IMR-90 (cell line): ENCODE measurements at regions not wholly inside any gene's neighbourhood (a gene's known extent, or its start where the extent isn't known, plus 50 kb on each side); places are given as distances from the start of the nearest gene placed in this dataset.

Experiments used
- ATAC-seq: fragments of 200-7000 bp; cut with Tn5 transposase; 2 replicates; pipeline ENCODE4 v1.9.1; 2020; ENCODE audit warnings: low read depth, mild to moderate bottlenecking, moderate library complexity
- BruUV-seq: library from RNA; stranded (reverse); fragments of 400-500 nt; replicated peaks from 2 replicates; lab custom pipeline; 2021; lab: Mats Ljungman, UMichigan
- CTCF ChIA-PET: fragments of 300-600 bp; formaldehyde crosslinking; extraction: SDS; loops from one replicate; lab custom pipeline; 2021; ENCODE audit warnings: antibody characterized with exemption; lab: Yijun Ruan, JAX
- POLR2A ChIA-PET: fragments of 300-600 bp; sonication (Branson Sonifier 250); formaldehyde crosslinking; loops from one replicate; lab custom pipeline; 2022; ENCODE audit warnings: antibody characterized with exemption; ENCODE audit not compliant: unreplicated experiment; lab: Charles Lee
- DNase-seq: peaks from one replicate; pipeline ENCODE4 v3.0.0; 2013
- H2AFZ ChIP-seq: replicated peaks from 2 replicates; pipeline ENCODE3; 2013; ENCODE audit warnings: low read length, mild to moderate bottlenecking; ENCODE audit not compliant: poor library complexity
- H2AK5ac ChIP-seq: 2 replicates; pipeline ENCODE4 v1.6.1; 2013; ENCODE audit warnings: low read depth, low read length, inconsistent platforms
- H2AK9ac ChIP-seq: replicated peaks from 2 replicates; pipeline ENCODE3; 2013; ENCODE audit warnings: mild to moderate bottlenecking, low read depth, low read length, moderate library complexity; ENCODE audit not compliant: poor library complexity
- H2BK120ac ChIP-seq: 2 replicates; pipeline ENCODE4 v1.6.1; 2013; ENCODE audit warnings: low read depth, low read length, inconsistent platforms
- H2BK15ac ChIP-seq: 3 replicates; pipeline ENCODE4 v1.6.1; 2013; ENCODE audit warnings: low read depth, low read length, inconsistent platforms
- H2BK20ac ChIP-seq: 2 replicates; pipeline ENCODE4 v1.6.1; 2013; ENCODE audit warnings: low read depth, mild to moderate bottlenecking, inconsistent platforms, low read length, moderate library complexity
- H2BK5ac ChIP-seq: 2 replicates; pipeline ENCODE4 v1.6.1; 2013; ENCODE audit warnings: mild to moderate bottlenecking, low read depth, low read length, inconsistent platforms; ENCODE audit not compliant: poor library complexity, severe bottlenecking
- H3K14ac ChIP-seq: replicated peaks from 2 replicates; pipeline ENCODE4 v1.6.1; 2013; ENCODE audit warnings: low read depth, low read length, inconsistent platforms
- H3K18ac ChIP-seq: 2 replicates; pipeline ENCODE4 v1.6.1; 2013; ENCODE audit warnings: low read depth, low read length, control low read depth
- H3K23ac ChIP-seq: 2 replicates; pipeline ENCODE4 v1.6.1; 2013; ENCODE audit warnings: low read depth, low read length, inconsistent platforms
- H3K27ac ChIP-seq: 2 replicates; pipeline ENCODE4 v1.5.1; 2013; ENCODE audit warnings: mild to moderate bottlenecking, control low read depth, low read length; ENCODE audit not compliant: insufficient read depth
- H3K27me3 ChIP-seq: 2 replicates; pipeline ENCODE4 v1.6.1; 2013; ENCODE audit warnings: low read length; ENCODE audit not compliant: control insufficient read depth, insufficient read depth
- H3K36me3 ChIP-seq: 2 replicates; pipeline ENCODE4 v1.6.1; 2013; ENCODE audit warnings: low read length, mixed read lengths; ENCODE audit not compliant: control insufficient read depth, insufficient read depth
- H3K4ac ChIP-seq: 2 replicates; pipeline ENCODE4 v1.6.1; 2013; ENCODE audit warnings: low read depth, low read length, inconsistent platforms
- H3K4me1 ChIP-seq: 2 replicates; pipeline ENCODE4 v1.6.1; 2013; ENCODE audit warnings: low read length, mixed read lengths; ENCODE audit not compliant: control insufficient read depth, insufficient read depth
- H3K4me2 ChIP-seq: 2 replicates; pipeline ENCODE4 v1.6.1; 2013; ENCODE audit warnings: low read depth, mild to moderate bottlenecking, control low read depth, low read length, moderate library complexity
- H3K4me3 ChIP-seq: 2 replicates; pipeline ENCODE4 v1.5.1; 2013; ENCODE audit warnings: low read depth, mild to moderate bottlenecking, control low read depth, low read length, moderate library complexity; ENCODE audit not compliant: insufficient read depth
- H3K56ac ChIP-seq: 2 replicates; pipeline ENCODE4 v1.6.1; 2013; ENCODE audit warnings: low read length, inconsistent platforms; ENCODE audit not compliant: insufficient read depth; ENCODE audit errors: extremely low read depth
- H3K79me1 ChIP-seq, 2 experiments: 2 replicates each; pipeline ENCODE4 v1.6.1; 2013; ENCODE audit warnings: low read length in 2 of 2, inconsistent platforms in 1 of 2, low read depth in 1 of 2
- H3K9ac ChIP-seq: 2 replicates; pipeline ENCODE4 v1.6.1; 2013; ENCODE audit warnings: low read depth, low read length, control low read depth
- H3K9me1 ChIP-seq: 2 replicates; pipeline ENCODE4 v1.6.1; 2013; ENCODE audit warnings: low read length, inconsistent platforms; ENCODE audit not compliant: insufficient read depth
- H3K9me3 ChIP-seq: 2 replicates; pipeline ENCODE4 v1.6.1; 2013; ENCODE audit warnings: low read length; ENCODE audit not compliant: control insufficient read depth, insufficient read depth
- H4K20me1 ChIP-seq: 2 replicates; pipeline ENCODE4 v1.6.1; 2013; ENCODE audit warnings: low read length, inconsistent platforms; ENCODE audit not compliant: insufficient read depth
- H4K5ac ChIP-seq: 2 replicates; pipeline ENCODE4 v1.6.1; 2013; ENCODE audit warnings: mild to moderate bottlenecking, low read depth, low read length, control low read depth
- H4K8ac ChIP-seq, 2 experiments: 2 replicates each; pipeline ENCODE4 v1.6.1; 2013; ENCODE audit warnings: low read depth in 2 of 2, low read length in 2 of 2, control low read depth in 1 of 2, inconsistent platforms in 1 of 2
- H4K91ac ChIP-seq: 2 replicates; pipeline ENCODE4 v1.6.1; 2013; ENCODE audit warnings: low read depth, low read length, inconsistent platforms; ENCODE audit not compliant: insufficient read depth
- BHLHE40 ChIP-seq: fragments of 150-350 bp; IDR thresholded peaks from 2 replicates; pipeline ENCODE4 v1.6.1; 2016; ENCODE audit warnings: mild to moderate bottlenecking, low read depth, low read length
- CEBPB ChIP-seq: IDR thresholded peaks from 2 replicates; pipeline ENCODE4 v1.6.1; 2012; ENCODE audit warnings: low read depth, low read length, improper control_type of control experiment
- CTCF ChIP-seq: conservative IDR thresholded peaks from 2 replicates; pipeline ENCODE4 v1.5.1; 2012; ENCODE audit warnings: mild to moderate bottlenecking, low read depth, low read length, improper control_type of control experiment
- ELK1 ChIP-seq: fragments of 150-350 bp; IDR thresholded peaks from 2 replicates; pipeline ENCODE4 v1.6.1; 2016; ENCODE audit warnings: low read depth, mild to moderate bottlenecking, low read length, moderate library complexity, borderline replicate concordance
- FOS ChIP-seq: fragments of 150-350 bp; IDR thresholded peaks from 2 replicates; pipeline ENCODE4 v1.6.1; 2016; ENCODE audit warnings: low read depth, low read length
- MAFK ChIP-seq: IDR thresholded peaks from 2 replicates; pipeline ENCODE4 v1.6.1; 2012; ENCODE audit warnings: low read depth, low read length, improper control_type of control experiment
- RAD21 ChIP-seq: IDR thresholded peaks from 2 replicates; pipeline ENCODE4 v1.6.1; 2012; ENCODE audit warnings: low read length, improper control_type of control experiment
- RCOR1 ChIP-seq: IDR thresholded peaks from 2 replicates; pipeline ENCODE4 v1.6.1; 2012; ENCODE audit warnings: mild to moderate bottlenecking, low read length, improper control_type of control experiment; ENCODE audit not compliant: insufficient replicate concordance
- SMC3 ChIP-seq: fragments of 150-350 bp; IDR thresholded peaks from 2 replicates; pipeline ENCODE4 v1.6.1; 2016; ENCODE audit warnings: low read depth, mild to moderate bottlenecking, antibody characterized with exemption, low read length, moderate library complexity
- WGBS, 2 experiments: methylation state at CpG; one replicate each; pipeline versions ENCODE4 v1.1.5 to v1.1.7; 2013; ENCODE audit warnings: missing lambda C conversion rate in 2 of 2; ENCODE audit not compliant: insufficient read length in 1 of 2; ENCODE audit errors: extremely low coverage in 2 of 2; 5-methylcytosine and 5-hydroxymethylcytosine counted together
- dilution Hi-C: fragments of 300-500 bp; cut with HindIII; formaldehyde crosslinking; loops from one replicate; pipeline ENCODE4 v1.14.3; 2018; ENCODE audit warnings: low sequenced_read_pairs; ENCODE audit not compliant: unreplicated experiment
- in situ Hi-C: fragments of 300-500 bp; cut with MboI; formaldehyde crosslinking; loops from 3 replicates; pipeline ENCODE4 v1.14.3; 2019; ENCODE audit warnings: low sequenced_read_pairs, inconsistent platforms, mixed read lengths
- intact Hi-C: fragments of 100-400 bp; cut with micrococcal nuclease; formaldehyde crosslinking; loops from 2 replicates; pipeline ENCODE4 v1.10.0; 2022

- peaks cover 4% of the 10 kb centered on the region; the same call in 1 of the 2 replicates for H3K9me1 ChIP-seq
- H4K20me1 ChIP-seq: no peaks in the 10 kb centered on the region
- in situ Hi-C loops: no loop called here
- no peak overlapping the region for H3K23ac ChIP-seq
- no CpG with 5 or more reads among the region's 1 CpG for WGBS, 2 experiments
- ChIA-PET POLR2A (no interaction called here), CTCF (no interaction called here)
- intact Hi-C loops: loop anchor here (5.0 kb wide), 2 partner anchors 120 to 560 kb away; no protein-coding TSS in a partner anchor
- H2BK15ac ChIP-seq: no peak overlapping the region
- H3K4ac ChIP-seq: no peak overlapping the region
- no peak overlapping the region for H4K8ac ChIP-seq
- no peak overlapping the region for H2AFZ ChIP-seq
- no peak overlapping the region for H3K56ac ChIP-seq
- no peak overlapping the region for H3K14ac ChIP-seq
- no peak overlapping the region for H4K5ac ChIP-seq
- no peak overlapping the region for H3K4me2 ChIP-seq
- no peaks in the 10 kb centered on the region for H3K79me1 ChIP-seq
- peaks cover 4% of the 10 kb centered on the region for H3K4me1 ChIP-seq
- TF ChIP-seq SMC3 (no peak), RAD21 (no peak), ELK1 (no peak), BHLHE40 (no peak), MAFK (no peak), CTCF (no peak), FOS (no peak), CEBPB (no peak), RCOR1 (no peak)
- no peak overlapping the region for H2BK5ac ChIP-seq
- H2AK5ac ChIP-seq: no peak overlapping the region
- H3K4me3 ChIP-seq: no peak overlapping the region
- no peak overlapping the region for H2BK20ac ChIP-seq
- ATAC-seq (no peak), DNase-seq (no peak)
- no peak overlapping the region for H4K91ac ChIP-seq
- no peak overlapping the region for H3K18ac ChIP-seq
- dilution Hi-C loops: no loop called here
- H3K27ac ChIP-seq: no peak overlapping the region
- no peaks in the 10 kb centered on the region for H3K9me3 ChIP-seq
- no peaks in the 10 kb centered on the region for H3K27me3 ChIP-seq
- H2AK9ac ChIP-seq: no peak overlapping the region
- no TSS peak for BruUV-seq
- H3K9ac ChIP-seq: no peak overlapping the region
- H2BK120ac ChIP-seq: no peak overlapping the region
- no peaks in the 10 kb centered on the region for H3K36me3 ChIP-seq
These were observed 567.4 kb downstream of the ZEB2 start for GRCh38 chr2:143952536-143952935.
